Stimulated activated CD8-positive, alpha-beta memory T cell treated with anti-CD3 and anti-CD28 coated beads, Interleukin-12 subunit alpha, Interleukin-12 subunit beta, amount 100 ng/mL, for 24 hours (primary cell): ENCODE measurements at regions not wholly inside any gene's neighbourhood (a gene's known extent, or its start where the extent isn't known, plus 50 kb on each side); places are given as distances from the start of the nearest gene placed in this dataset.

Source experiments
- DNase-seq: peaks from one replicate; pipeline ENCODE4 v3.0.0-alpha.2; 2020; ENCODE audit errors: extremely low read depth

DNA sequence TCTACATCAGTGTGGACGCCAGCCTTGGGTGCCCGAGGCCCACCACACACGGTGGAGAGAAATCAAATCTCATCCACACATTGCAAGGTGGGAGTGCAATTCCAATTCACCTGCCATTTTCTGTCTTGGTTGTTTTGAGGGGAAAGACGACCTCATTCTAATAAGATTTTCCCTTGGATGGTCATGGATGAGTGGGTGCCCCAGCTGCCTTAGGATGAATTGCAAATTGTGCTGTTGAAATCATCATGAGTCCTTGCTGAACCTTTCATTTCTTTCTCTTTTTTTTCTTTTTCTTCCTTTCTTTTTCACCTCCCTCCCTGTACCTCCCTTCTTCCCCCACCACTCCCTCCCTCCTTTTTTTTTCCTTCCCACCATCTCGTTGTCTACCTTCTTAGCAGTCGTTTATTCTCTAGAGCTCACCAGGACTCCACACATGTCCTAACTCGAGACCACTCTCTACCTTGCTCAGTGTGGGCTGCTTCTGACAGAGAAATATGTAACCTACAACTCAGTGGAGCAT is 266.9 kb upstream of the NFE2L3 start:
- DNase-seq = no peak

DNA sequence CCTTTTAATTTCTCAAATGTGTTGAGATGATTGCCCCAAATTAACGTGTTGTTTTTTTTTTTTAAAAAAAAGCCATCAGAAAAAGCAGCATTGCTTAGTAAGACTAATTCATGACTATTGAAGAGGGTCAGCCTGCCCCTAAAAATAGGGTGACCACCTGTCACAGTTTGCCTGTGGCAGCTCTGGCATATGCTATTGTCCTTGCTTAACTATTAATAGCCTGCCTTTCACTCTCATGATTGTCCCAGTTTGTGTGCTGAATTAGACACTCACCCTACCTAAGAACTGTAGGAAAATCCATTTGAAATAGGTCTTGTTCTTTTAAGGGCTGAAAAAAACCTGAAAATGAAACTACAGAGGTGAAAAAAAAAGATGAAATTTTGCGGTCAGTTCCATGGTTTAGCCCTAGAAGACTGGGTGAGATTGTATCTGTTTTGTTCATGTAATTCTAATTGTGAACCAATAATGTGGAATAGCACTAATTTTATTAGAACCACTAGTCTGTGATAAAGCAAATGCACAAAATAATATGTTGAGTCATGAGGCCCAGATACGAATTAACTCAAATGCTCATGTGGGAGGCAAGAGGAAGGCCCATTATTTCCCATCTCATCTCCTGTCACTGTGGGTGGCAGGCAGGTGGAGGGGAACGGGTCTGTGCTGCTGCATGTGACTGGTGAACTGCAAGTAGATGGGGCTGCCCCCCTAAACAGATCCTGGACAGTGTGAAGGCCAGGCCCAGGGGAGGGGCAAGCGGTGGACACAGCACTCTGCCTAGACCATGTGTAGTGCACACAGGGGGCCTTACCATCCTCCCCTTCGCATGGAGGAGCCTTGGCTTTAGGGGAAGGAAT is 265.4 kb upstream of the NFE2L3 start:
- DNase-seq = no peak

DNA sequence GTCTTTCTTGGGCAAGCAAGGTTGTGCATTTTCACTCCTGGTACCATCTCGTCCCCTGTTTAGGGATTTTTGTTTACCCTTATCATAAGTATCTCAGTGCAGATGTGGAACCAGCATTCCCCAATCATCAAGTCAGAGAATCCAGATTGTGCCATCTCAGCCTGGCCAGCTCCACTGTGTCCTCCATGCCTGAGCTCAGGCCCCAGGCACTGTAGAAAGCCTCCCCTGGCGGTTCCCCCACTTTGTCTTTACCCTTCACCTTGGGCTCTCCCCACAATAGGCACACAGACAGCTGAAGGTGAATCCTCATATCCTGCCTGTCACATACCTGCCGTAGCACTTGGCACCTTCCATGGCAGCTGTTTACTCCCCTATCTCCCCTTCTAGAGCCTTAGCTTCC is 264.7 kb upstream of the NFE2L3 start:
- DNase-seq = no peak

DNA sequence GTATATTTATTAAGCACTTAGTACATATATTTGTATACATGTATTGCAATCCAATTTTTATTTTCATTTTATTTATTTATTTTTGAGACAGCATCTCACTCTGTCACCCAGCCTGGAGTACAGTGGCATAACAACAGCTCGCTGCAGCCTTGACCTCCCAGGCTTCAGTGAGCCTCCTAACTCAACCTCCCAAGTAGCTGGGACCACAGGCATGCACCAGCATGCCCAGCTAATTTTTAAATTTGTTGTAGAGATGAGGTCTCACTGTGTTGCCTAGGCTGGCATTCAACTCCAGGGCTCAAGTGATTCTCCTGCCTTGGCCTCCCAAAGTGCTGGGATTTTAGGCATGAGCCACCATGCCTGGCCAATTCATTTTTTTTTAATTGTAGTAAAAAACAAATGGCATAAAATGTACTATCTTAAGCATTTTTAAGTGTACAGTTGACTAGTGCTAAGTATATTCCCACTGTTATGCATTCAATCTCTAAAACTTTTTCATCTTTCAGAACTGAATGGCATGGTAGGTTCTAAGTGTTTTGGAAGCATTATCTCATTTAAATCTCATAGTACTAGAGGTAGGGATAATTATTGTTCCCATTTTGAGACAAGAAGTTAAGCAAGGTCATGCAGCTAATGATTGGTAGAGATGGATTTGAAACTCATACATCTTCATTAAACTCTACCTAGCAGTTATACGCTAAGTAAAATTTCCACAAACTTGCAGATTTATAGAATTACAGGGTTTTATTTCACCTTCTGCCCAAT is 264.0 kb upstream of the NFE2L3 start:
- DNase-seq = no peak

DNA sequence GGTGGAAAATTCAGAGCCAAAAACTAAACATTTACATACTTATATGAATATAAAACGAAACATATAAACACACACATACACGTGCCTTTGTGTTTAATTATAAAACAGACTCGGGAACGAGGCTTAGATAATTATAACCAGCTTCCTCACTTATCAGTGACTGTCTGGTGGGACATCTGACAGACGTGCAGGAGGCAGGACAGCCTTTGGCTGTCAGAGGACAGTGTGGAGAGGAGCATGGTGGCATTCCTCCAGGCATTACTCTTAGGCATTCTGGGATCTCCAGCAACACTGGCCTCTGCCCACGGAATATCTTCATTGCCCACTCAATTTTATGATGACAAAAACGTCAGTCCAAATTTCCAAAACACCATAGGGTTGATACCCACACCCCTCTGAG is 262.2 kb upstream of the NFE2L3 start:
- DNase-seq = no peak

DNA sequence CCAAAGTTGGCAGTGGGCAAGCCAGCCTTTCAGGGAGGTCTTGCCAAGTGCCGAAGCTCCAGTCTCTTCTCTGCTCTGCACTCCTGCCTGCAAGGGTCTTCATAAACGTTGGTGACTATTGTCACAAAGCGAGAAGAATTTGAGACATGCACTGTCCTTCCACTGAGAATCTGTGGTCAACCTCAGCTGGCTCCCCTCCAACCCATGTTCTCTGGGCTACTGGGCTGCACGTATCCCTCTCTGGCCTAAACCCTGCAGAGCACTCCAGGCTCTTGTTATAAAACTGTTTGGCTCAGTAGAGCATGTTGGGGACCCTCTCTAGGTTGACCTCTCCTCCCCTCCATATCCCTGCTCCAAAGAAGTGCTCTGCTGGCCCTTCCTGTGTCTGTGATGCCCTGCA is 260.4 kb upstream of the NFE2L3 start:
- DNase-seq = no peak

DNA sequence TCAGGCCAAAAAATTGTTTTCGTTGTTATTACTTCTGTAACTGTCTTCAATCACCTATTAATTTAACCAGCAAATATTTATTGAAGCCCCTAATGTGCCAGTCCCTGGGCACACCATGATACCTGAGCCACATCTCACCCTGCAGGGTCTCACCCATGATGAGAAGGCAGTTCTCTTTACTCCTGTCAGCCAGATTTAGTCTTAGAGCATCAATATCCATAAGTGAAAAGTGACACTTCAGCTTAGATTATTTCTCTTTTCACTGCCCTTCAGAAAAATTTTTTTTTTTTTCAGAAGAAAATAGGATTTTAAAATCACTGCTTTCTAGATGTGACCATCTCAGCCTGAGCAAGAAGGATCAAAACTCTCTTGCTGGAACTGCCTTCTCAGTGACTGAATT is 258.6 kb upstream of the NFE2L3 start:
- no peak for DNase-seq

DNA sequence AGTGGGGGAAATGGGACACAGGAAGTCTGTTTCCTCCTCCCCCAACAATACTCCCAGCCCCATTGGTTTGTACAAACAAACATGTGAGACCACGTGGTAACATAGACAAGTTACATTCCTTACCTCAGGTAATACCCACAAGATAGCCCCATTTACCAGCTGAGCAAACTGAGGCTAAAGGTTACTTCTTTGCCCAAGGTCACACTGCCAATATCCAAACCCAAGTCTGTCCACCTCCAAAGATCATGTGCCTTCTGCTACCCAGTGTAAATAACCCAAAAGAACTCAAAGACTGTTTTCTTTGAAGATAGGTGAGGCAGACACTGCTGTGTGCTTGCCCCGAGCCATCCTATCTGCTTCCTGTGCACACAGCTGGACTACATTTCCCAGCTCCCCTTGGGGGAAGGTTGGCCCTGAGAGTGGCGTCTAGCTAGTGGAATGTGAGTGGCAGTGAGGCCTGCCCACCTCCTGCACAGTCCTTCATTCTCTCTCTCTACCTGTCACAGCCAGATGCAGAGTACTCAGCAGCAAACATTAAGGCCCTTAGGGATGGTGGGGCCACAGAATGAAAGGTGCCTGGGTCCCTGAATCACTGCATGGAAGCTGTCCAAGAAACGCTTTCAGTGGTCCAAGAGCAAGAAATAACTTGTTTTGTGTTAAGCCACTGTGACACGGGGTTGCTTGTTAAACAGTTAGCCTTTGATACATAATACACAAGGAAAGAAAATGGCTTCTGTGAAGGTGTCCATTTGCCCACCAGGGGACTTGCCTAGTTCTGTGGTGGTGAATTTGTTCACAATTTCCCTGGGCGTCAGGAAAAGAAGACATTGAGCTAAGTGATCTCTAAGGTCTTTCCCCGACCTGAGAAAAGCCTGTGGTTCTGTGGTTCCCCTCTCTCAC is 257.7 kb upstream of the NFE2L3 start:
- DNase-seq = no peak

DNA sequence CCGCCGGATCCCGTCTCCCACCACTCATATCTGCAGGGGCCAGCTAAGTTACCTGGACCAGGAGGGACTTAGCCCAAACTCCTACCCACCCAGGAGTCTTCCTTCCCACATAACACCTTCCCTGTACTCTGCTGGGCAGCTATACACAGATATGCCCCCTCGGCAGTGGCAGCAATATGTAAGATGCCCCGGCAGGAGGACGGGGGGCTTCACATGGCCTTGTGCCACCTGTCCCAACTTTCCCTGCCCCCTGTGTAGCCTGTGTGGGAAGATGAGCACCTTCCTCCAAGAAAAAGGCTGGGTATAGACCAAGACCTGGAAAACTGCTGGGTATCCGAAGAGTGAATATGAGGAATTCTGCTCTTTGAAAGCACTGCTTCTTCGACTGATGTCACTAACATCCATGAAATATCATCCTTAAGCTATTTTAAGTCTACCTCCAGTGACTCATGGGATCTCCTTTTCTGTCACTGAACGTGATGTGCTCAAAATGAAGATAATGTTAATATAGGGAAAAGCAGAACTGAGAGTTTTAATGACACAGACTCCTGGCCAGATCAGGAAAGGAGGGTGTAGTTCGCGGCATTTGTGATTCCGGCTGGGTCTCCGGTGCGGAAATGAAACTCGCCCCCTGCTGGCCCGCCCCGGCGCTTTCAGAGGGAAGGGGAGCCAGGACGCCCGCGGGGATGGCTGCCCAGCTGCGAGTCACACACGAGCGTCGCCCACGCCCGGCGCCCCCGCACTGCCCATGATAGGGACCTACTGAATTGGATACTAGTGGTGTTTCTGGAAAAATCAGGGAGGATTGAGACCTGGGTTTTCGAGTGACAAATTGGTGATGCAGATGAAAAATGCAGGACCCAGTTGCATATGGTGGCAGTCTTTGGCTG is 256.9 kb upstream of the NFE2L3 start:
- DNase-seq = peak; percentile 33

DNA sequence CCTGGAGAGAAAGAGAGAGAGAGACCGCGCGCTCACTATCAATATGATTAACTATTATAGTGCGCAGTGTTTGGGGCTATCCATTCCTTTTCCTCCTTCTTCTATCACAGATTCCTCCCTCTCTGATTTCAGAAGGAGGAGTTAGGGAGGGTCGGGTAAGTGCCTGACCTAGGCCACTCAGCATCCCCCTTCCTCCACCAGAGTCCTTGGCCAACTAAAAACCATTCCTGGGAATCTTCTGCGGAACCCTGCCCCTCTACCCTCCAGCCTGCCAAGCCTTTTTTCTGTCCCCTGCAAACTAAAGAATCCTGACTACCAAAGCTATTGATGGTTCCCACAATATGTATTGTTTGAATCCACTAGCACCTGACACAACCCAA is 256.2 kb upstream of the NFE2L3 start:
- DNase-seq = no peak

DNA sequence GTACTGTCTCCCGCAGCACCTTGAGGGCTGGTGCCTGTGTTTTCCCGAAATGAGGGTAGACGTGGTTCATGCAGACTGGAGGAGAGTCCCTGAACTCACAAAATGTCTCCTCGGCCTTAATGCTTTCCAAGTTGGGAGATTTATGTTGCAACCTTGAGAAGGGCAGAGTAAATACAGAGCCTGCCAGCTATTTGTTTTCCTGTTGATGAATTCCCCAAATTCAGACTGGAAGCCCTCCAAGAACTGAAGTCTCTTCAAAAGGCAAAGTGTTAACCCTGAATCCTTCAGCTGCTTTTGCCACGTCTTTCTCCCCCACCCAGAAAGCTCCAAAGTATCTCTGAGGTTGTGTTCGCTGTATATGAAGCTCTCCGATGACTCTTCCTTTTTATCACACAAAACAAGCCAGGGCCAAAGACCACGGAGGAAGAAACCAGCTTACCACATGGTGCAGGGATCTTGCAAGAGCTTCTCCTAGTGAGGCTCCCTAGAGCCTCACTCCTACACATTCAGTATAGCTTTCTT is 254.7 kb upstream of the NFE2L3 start:
- no peak for DNase-seq

DNA sequence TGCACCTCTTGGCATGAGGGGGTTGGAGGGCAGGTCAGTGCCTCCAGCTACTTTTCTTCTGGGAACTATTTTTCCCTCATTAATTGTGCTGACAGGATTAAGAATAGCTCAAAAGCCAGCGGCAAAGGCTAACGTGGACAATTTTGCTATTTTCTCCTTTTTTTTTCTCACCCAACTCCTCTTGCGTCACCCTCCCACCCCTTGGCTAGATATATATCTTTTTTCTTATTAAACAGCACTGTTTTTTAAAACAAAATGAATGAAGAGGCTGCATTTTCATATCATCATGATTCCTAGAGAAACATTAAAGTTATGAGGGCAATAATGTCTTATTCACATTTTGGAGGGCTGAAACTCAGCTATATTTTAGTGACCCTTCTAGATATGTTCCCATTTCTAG is 251.8 kb upstream of the NFE2L3 start:
- DNase-seq = no peak

DNA sequence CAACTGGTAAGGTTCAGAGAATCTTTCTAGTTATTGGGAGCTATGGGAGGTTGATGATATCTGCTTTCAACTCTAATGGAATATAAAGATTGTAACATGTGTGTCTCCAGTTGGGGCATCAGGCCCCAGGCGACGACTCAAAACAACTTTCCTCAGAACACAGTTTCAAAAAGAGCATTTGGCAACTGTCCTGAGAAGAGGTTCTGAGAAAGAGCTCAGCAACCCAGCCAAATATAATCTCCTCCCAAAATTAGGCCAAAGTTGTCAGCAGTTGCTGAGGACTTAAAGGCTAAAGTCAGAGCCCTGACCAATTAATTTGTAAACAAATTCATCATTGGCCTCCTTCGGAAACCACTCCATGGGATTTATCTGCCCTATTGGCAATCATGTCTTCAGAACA is 251.1 kb upstream of the NFE2L3 start:
- DNase-seq = no peak

DNA sequence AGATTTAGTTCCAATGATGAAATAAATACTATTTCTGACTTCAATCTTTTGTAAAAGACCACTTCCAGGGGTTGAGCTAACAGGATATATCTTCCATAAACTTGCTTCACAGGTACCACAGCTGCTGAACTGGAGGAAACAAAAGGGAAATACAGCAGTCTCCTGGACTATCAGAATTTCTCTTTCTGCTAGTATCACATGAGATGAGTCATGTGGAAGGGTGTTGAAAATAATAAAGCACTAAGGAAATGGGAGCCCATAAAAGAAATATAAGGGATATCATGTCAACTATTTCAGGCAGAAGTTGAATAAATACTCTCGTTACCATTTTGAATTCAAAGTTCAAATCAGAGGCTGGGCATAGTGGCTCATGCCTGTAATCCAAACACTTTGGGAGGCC is 250.3 kb upstream of the NFE2L3 start:
- DNase-seq = no peak

DNA sequence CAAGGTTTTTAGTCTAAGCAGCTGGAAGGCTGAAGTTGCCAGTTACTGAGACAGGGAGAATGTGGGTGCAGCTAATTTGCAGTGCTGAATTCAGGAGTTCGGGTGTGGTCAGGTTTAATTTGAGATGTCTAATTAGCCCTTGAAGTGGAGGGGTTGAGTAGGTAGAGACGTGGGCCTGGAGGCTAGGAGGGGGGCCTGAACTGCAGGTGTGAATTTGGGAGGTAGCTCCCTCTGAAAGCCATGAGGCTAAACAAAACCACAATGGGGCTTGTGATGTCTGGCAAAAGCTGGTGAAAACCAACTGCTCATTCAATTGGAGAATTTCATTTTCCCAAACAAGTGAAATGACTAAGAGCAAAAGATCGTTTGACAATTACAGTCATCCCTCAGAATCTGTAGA is 246.0 kb upstream of the NFE2L3 start:
- no peak for DNase-seq

DNA sequence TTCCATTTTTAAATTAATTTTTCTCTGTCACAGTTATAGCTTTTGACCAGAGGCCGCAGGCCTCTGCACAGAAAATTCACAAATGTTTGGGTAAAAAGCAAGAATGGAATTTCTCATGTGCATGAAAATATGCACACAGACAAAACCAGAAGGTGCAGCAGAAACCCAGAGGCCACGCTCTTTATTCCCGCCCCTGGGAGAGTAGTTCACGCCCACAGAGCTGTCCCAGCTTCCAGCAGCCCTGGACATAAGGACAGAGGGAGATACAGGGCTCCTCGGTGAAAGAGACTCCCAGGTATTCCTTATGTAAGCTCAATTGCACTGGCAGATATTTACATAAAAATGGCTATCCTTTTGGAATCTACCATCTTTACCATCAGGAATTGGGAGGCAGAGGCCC is 245.2 kb upstream of the NFE2L3 start:
- DNase-seq = no peak

DNA sequence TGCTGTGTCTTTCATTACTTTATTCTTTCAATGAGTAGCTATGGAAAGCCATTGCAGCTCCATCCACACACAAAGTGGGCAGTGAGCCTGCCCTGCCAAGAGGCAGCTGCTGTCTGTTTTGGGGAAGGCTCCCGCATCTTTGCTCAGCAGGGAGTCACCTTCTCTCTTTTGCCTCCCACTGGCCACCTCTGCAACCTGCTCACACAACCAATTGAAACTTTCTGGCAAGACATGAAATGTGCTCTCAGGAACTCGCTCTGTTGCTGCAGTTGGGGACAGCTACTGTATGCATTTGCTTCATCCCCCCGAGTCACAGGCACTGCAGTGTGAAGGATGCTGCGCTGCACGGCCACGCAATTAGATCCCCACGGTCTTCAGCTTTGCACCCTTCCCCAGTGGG is 244.8 kb upstream of the NFE2L3 start:
- no peak for DNase-seq

DNA sequence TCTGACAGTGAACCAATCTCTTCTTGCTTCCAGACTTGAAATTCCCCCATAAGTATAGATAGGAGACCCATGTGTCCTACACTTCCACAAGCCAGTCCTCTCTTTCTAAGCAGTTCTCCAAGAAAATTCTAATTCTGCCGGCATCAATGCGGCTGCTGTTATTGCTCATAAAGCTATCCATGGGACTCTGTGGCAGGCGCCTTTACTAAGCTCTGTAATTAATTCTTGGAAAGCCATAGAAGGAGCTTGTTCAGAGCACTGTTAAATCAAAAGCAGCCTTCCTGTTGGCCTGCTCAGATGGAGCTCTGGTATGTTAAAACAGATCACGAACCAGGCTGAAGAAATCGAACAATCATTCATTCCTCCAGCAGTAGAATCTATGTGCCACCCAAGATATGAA is 244.3 kb upstream of the NFE2L3 start:
- no peak for DNase-seq

DNA sequence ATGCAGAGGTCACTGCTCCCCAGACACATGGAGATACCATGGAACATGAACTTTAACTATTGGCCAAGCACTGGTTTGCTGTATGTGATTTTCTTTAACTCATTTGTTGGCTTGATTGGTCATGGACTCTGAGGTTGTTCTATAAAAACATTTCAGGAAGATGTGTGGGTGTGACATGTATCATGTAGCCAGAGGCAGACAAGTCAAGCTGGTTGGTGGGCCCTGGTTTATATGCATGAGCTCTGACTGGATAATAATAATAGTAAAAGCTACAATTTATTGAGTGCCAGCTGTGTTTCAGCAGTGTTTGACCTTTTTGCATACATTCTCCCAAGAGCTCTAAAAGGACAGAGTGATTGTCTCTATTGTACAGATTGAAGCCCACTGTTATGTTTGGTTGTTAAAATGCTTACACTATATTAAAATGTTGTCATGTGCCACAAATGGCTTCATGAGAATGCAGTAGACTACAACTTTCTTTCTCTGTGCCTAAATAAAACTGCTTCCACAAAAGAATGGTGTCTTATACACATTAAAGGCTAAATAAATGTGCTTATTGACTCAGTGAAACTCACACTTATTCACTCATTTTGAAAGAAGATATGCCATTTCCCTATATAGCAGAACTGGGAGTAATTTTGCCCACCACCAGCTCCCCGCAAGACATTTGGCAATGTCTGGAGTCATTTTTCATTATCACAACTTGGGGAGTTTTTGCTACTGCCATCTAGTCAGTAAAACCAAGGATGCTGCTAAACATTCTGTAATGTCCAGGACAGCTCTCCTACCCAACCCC is 243.6 kb upstream of the NFE2L3 start:
- no peak for DNase-seq
